ENCODE measurements at regions not wholly inside any gene's neighbourhood (a gene's known extent, or its start where the extent isn't known, plus 50 kb on each side); places are given as distances from the start of the nearest gene placed in this dataset.

- no peak for DNase-seq
Measured at GRCh38 chr20:39523405-39523804, 561.3 kb downstream of the DHX35 start.

GRCh38 chr20:39518654-39519053, 556.5 kb downstream of the DHX35 start:
- no peak for DNase-seq

GRCh38 chr20:39516964-39517363, 554.8 kb downstream of the DHX35 start:
- DNase-seq, result no peak

GRCh38 chr20:39504710-39505094, 542.6 kb downstream of the DHX35 start:
- no peak for DNase-seq

GRCh38 chr20:39503902-39504709, 542.0 kb downstream of the DHX35 start:
- no peak for DNase-seq

GRCh38 chr20:39492223-39492797, 530.2 kb downstream of the DHX35 start:
- DNase-seq, result no peak

- no peak for DNase-seq
Measured at GRCh38 chr20:39491711-39492110, 529.6 kb downstream of the DHX35 start.

- DNase-seq, result no peak
Measured at GRCh38 chr20:39489986-39490560, 527.9 kb downstream of the DHX35 start.

- no peak for DNase-seq
Measured at GRCh38 chr20:39480276-39481043, 518.3 kb downstream of the DHX35 start.

GRCh38 chr20:39479196-39479810, 517.2 kb downstream of the DHX35 start:
- no peak for DNase-seq

GRCh38 chr20:39474879-39475278, 512.7 kb downstream of the DHX35 start:
- no peak for DNase-seq

- no peak for DNase-seq
Measured at GRCh38 chr20:39473536-39473935, 511.4 kb downstream of the DHX35 start.

GRCh38 chr20:39468703-39469102, 506.6 kb downstream of the DHX35 start:
- DNase-seq, result no peak

- DNase-seq, result no peak
Measured at GRCh38 chr20:39464238-39464637, 502.1 kb downstream of the DHX35 start.

GRCh38 chr20:39462416-39462945, 500.3 kb downstream of the DHX35 start:
- DNase-seq, result no peak

- DNase-seq, result no peak
Measured at GRCh38 chr20:39458452-39458851, 496.3 kb downstream of the DHX35 start.

GRCh38 chr20:39453890-39454289, 491.7 kb downstream of the DHX35 start:
- no peak for DNase-seq

- no peak for DNase-seq
Measured at GRCh38 chr20:39452583-39453340, 490.6 kb downstream of the DHX35 start.

GRCh38 chr20:39451386-39451785, 489.2 kb downstream of the DHX35 start:
- no peak for DNase-seq

GRCh38 chr20:39446397-39446796, 484.3 kb downstream of the DHX35 start:
- DNase-seq, result no peak

- DNase-seq, result no peak
Measured at GRCh38 chr20:39445095-39445494, 483.0 kb downstream of the DHX35 start.

GRCh38 chr20:39433466-39433865, 471.3 kb downstream of the DHX35 start:
- DNase-seq, result no peak
